ENCODE measurements at regions not wholly inside any gene's neighbourhood (a gene's known extent, or its start where the extent isn't known, plus 50 kb on each side); places are given as distances from the start of the nearest gene placed in this dataset.

DNA sequence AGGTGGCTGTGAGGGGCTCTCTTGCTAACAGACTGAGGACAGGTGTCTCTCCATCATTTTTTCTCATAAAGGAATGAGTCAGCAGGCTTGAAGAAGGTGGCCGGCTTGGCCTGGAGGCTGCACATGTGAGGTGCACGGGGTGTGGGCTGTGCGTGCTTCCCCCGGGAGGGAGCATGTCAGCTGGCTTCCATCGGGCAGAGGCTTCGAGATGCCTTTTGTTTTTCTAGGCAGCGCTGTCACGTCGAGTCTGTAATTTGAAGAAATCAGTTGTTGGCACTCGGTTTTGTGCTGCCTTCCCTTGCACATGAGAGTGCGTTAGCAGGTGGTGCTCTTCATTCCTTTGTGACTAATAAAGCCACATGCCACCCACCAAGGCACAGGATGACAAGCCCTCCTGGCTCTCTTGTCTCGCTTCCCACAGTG, 89.7 kb downstream of the NPIPB11 start:
- peaks cover 0 to 3% (median 0%) of the 10 kb centered on the region in 3 donors for H3K27me3 Mint-ChIP-seq (ENCODE audit: low read depth in 3 of 3)

GRCh38 chr16:29315916-29316517, 90.5 kb downstream of the NPIPB11 start:
- Mint-ChIP-seq H3K27ac (peak overlapping the region in 2 of 7 donors; percentile 7 to 45), H3K36me3 (peaks cover 38 to 43% of the 10 kb centered on the region in 2 donors), H3K9me3 (peaks cover 0 to 2% (median 0%) of the 10 kb centered on the region in 7 donors), H3K4me1 (peaks cover 33% of the 10 kb centered on the region), H3K4me3 (no peak overlapping the region), H3K27me3 (ENCODE audit: low read depth in 3 of 3) (peaks cover 0 to 3% (median 0%) of the 10 kb centered on the region in 3 donors)
- H3K9me3 ChIP-seq (replicated peaks in 1 of 2; ENCODE audit: control insufficient read depth in 1 of 2, insufficient read depth in 1 of 2, low read length in 2 of 2): no peaks in the 10 kb centered on the region
- H3K27ac ChIP-seq (ENCODE audit: low read depth in 1 of 2, low read length in 2 of 2): no peak overlapping the region
- no peak overlapping the region for H3K4me3 ChIP-seq (replicated peaks in 1 of 3; ENCODE audit: low read depth in 2 of 3, low read length in 3 of 3)
- H3K9ac ChIP-seq (ENCODE audit: insufficient read depth, low read length, poor library complexity, severe bottlenecking): no peak overlapping the region
- 99% methylated on average over 9 of the region's 12 CpGs for WGBS (ENCODE audit: insufficient coverage)
- H3K4me2 ChIP-seq (replicated peaks; ENCODE audit: extremely low read depth, low read length, poor library complexity, severe bottlenecking): no peak overlapping the region
- no peaks in the 10 kb centered on the region for H4K20me1 ChIP-seq (ENCODE audit: insufficient read depth, low read length)
- TF ChIP-seq CTCF (IDR thresholded peaks at IDR 0.05): no peak
- no peak overlapping the region for H2AFZ ChIP-seq (ENCODE audit: insufficient read depth, low read depth, low read length, poor library complexity, severe bottlenecking)
- peaks cover 25 to 29% of the 10 kb centered on the region in 2 donors for H3K4me1 ChIP-seq (ENCODE audit: control insufficient read depth in 1 of 2, insufficient read depth in 2 of 2, low read length in 2 of 2)
- DNase-seq: no peak
- H3K79me2 ChIP-seq (ENCODE audit: insufficient read depth, low read length): no peaks in the 10 kb centered on the region
- intact Hi-C loops (cut with micrococcal nuclease): no loop called here
- H3K27me3 ChIP-seq (ENCODE audit: control insufficient read depth in 2 of 2, insufficient read depth in 2 of 2, low read length in 2 of 2): no peaks in the 10 kb centered on the region
- H3K36me3 ChIP-seq (replicated peaks in 1 of 2; ENCODE audit: control insufficient read depth in 1 of 2, insufficient read depth in 2 of 2, low read length in 2 of 2): peaks cover 2 to 15% of the 10 kb centered on the region in 2 donors

More for the DNA sequence above, 89.7 kb downstream of the NPIPB11 start:
- Histone ChIP-seq H3K9me3 (replicated peaks in 1 of 2; ENCODE audit: control insufficient read depth in 1 of 2, insufficient read depth in 1 of 2, low read length in 2 of 2) (no peaks in the 10 kb centered on the region), H3K36me3 (replicated peaks in 1 of 2; ENCODE audit: control insufficient read depth in 1 of 2, insufficient read depth in 2 of 2, low read length in 2 of 2) (peaks cover 8 to 15% of the 10 kb centered on the region in 2 donors), H4K20me1 (ENCODE audit: insufficient read depth, low read length) (no peaks in the 10 kb centered on the region), H3K79me2 (ENCODE audit: insufficient read depth, low read length) (no peaks in the 10 kb centered on the region), H3K9ac (ENCODE audit: insufficient read depth, low read length, poor library complexity, severe bottlenecking) (no peak overlapping the region), H2AFZ (ENCODE audit: insufficient read depth, low read depth, low read length, poor library complexity, severe bottlenecking) (no peak overlapping the region), H3K4me3 (replicated peaks in 1 of 3; ENCODE audit: low read depth in 2 of 3, low read length in 3 of 3) (no peak overlapping the region), H3K4me2 (replicated peaks; ENCODE audit: extremely low read depth, low read length, poor library complexity, severe bottlenecking) (no peak overlapping the region), H3K4me1 (ENCODE audit: control insufficient read depth in 1 of 2, insufficient read depth in 2 of 2, low read length in 2 of 2) (peaks cover 25 to 29% of the 10 kb centered on the region in 2 donors), H3K27me3 (ENCODE audit: control insufficient read depth in 2 of 2, insufficient read depth in 2 of 2, low read length in 2 of 2) (no peaks in the 10 kb centered on the region), H3K27ac (ENCODE audit: low read depth in 1 of 2, low read length in 2 of 2) (no peak overlapping the region)
- no peak for TF ChIP-seq CTCF (IDR thresholded peaks at IDR 0.05)
- no peak overlapping the region for H3K4me3 Mint-ChIP-seq
- no peak for DNase-seq
- H3K36me3 Mint-ChIP-seq: peaks cover 44% of the 10 kb centered on the region in 2 donors
- intact Hi-C loops (cut with micrococcal nuclease): no loop called here
- H3K27ac Mint-ChIP-seq: peak overlapping the region in 5 of 7 donors; percentile 7 to 89 (median 73)
- 91% methylated on average over 11 of the region's 12 CpGs for WGBS (ENCODE audit: insufficient coverage)
- H3K9me3 Mint-ChIP-seq: peaks cover 0 to 2% (median 0%) of the 10 kb centered on the region in 7 donors
- H3K4me1 Mint-ChIP-seq: peaks cover 33% of the 10 kb centered on the region
